Transverse colon (tissue), 3 donors: ENCODE measurements at regions not wholly inside any gene's neighbourhood (a gene's known extent, or its start where the extent isn't known, plus 50 kb on each side); places are given as distances from the start of the nearest gene placed in this dataset.

ENCODE experiments used
- POLR2A ChIP-seq: fragments of 450-650 bp; IDR thresholded peaks from one replicate; pipeline ENCODE4 v1.6.1; 2016; ENCODE audit warnings: antibody characterized with exemption, mild to moderate bottlenecking, moderate library complexity
- POLR2AphosphoS5 ChIP-seq, 3 donors: sonication (generic); formaldehyde crosslinking; IDR thresholded peaks; one replicate each; pipeline ENCODE4 v1.6.1; 2016; ENCODE audit warnings: antibody characterized with exemption in 3 of 3

DNA sequence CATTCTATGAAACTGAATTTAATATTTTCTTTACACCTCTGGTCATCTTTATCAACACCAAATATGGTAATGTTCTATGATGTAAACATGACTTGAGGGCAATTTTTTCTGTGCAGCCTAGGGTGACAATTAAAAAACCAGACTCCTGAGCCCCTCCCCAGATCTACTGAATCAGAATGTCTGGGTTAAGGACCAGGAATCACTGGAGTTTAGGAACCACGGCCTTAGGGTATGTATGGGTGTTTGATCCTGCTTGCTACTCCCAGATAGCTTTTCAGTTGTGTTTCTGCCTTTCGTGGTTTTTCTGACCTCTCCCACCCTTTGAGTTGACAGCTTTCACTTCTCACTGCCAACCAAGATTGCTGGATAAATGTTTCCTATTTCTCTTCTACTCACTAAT is 332.2 kb downstream of the DHX15 start:
- TF ChIP-seq POLR2AphosphoS5 (IDR thresholded peaks at IDR 0.05) (no peak), POLR2A (no peak)
